OCI-LY3 (cell line): ENCODE measurements at regions not wholly inside any gene's neighbourhood (a gene's known extent, or its start where the extent isn't known, plus 50 kb on each side); places are given as distances from the start of the nearest gene placed in this dataset.
A peak's percentile ranks its signal among the peaks of the same experiment; 100 is the strongest.

Experiments
- H2AFZ ChIP-seq: fragments of 200-600, 300-600 bp; shearing (Covaris generic); 2 replicates; pipeline ENCODE4 v1.6.0; 2014; ENCODE audit warnings: antibody characterized with exemption, low read depth, low read length
- H3K27ac ChIP-seq: fragments of 200-600, 300-600 bp; sonication (generic); 2 replicates; pipeline ENCODE4 v1.5.1; 2014; ENCODE audit warnings: mild to moderate bottlenecking, low read length, moderate library complexity, mixed read lengths
- H3K27me3 ChIP-seq: fragments of 200-600, 300-600 bp; sonication (generic); 2 replicates; pipeline ENCODE4 v1.6.1; 2014; ENCODE audit warnings: low read depth, low read length, mixed read lengths
- H3K36me3 ChIP-seq: fragments of 200-600, 300-600 bp; sonication (generic); replicated peaks from 2 replicates; pipeline ENCODE3; 2014; ENCODE audit warnings: low read depth, low read length, mixed read lengths
- H3K4me1 ChIP-seq: fragments of 300-600, 200-600 bp; sonication (generic); 2 replicates; pipeline ENCODE4 v1.6.1; 2014; ENCODE audit warnings: low read length, mixed read lengths
- H3K4me2 ChIP-seq: fragments of 200-600, 300-600 bp; sonication (generic); 2 replicates; pipeline ENCODE4 v1.6.1; 2014; ENCODE audit warnings: low read length, mixed read lengths
- H3K4me3 ChIP-seq: fragments of 300-600, 200-600 bp; sonication (generic); 2 replicates; pipeline ENCODE4 v1.5.1; 2014; ENCODE audit warnings: antibody characterized with exemption, mild to moderate bottlenecking, low read length, moderate library complexity
- H3K79me2 ChIP-seq: fragments of 300-600, 200-600 bp; shearing (Covaris generic); 2 replicates; pipeline ENCODE4 v1.6.1; 2014; ENCODE audit warnings: mild to moderate bottlenecking, low read length, mixed read lengths
- H3K9ac ChIP-seq: fragments of 300-600, 200-600 bp; shearing (Covaris generic); 2 replicates; pipeline ENCODE4 v1.6.0; 2014; ENCODE audit warnings: mild to moderate bottlenecking, low read length, moderate library complexity
- H3K9me3 ChIP-seq: fragments of 200-600, 300-600 bp; shearing (Covaris generic); 2 replicates; pipeline ENCODE4 v1.6.1; 2014; ENCODE audit warnings: low read length, mixed read lengths; ENCODE audit not compliant: insufficient read depth
- H4K20me1 ChIP-seq: fragments of 200-600, 300-600 bp; sonication (generic); 2 replicates; pipeline ENCODE4 v1.6.1; 2016; ENCODE audit warnings: low read length, mixed read lengths; ENCODE audit not compliant: insufficient read depth
- CTCF ChIP-seq: fragments of 200-600, 300-600 bp; sonication (generic); IDR thresholded peaks from 2 replicates; pipeline ENCODE4 v1.5.1; 2014; ENCODE audit warnings: antibody characterized with exemption, low read length, low read depth
- EZH2phosphoT487 ChIP-seq: fragments of 200-600 bp; shearing (Covaris generic); IDR thresholded peaks from 2 replicates; pipeline ENCODE4 v1.6.1; 2018; ENCODE audit warnings: antibody characterized with exemption, mixed run types, low read depth

GRCh38 chr4:179001918-179002317 is 1559.7 kb upstream of the AGA start:
- Histone ChIP-seq H4K20me1 (no peaks in the 10 kb centered on the region), H3K27me3 (no peaks in the 10 kb centered on the region), H3K36me3 (no peaks in the 10 kb centered on the region), H3K9ac (no peak overlapping the region), H2AFZ (no peak overlapping the region), H3K4me1 (no peaks in the 10 kb centered on the region), H3K9me3 (no peaks in the 10 kb centered on the region), H3K4me3 (no peak overlapping the region), H3K27ac (no peak overlapping the region), H3K4me2 (no peak overlapping the region), H3K79me2 (no peaks in the 10 kb centered on the region)
- TF ChIP-seq CTCF (no peak), EZH2phosphoT487 (no peak)

- Histone ChIP-seq H3K4me1 (no peaks in the 10 kb centered on the region), H2AFZ (no peak overlapping the region), H3K4me2 (no peak overlapping the region), H3K9ac (no peak overlapping the region), H3K4me3 (no peak overlapping the region), H3K9me3 (no peaks in the 10 kb centered on the region), H3K27ac (no peak overlapping the region), H3K79me2 (no peaks in the 10 kb centered on the region), H3K27me3 (no peaks in the 10 kb centered on the region), H3K36me3 (no peaks in the 10 kb centered on the region), H4K20me1 (no peaks in the 10 kb centered on the region)
- TF ChIP-seq CTCF: no peak
Measured at GRCh38 chr4:179007755-179008154, 1565.5 kb upstream of the AGA start.

- Histone ChIP-seq H3K4me1 (no peaks in the 10 kb centered on the region), H3K4me2 (no peak overlapping the region), H3K27ac (no peak overlapping the region), H3K36me3 (no peaks in the 10 kb centered on the region), H2AFZ (no peak overlapping the region), H3K4me3 (no peak overlapping the region), H3K79me2 (no peaks in the 10 kb centered on the region), H3K9ac (no peak overlapping the region), H3K9me3 (no peaks in the 10 kb centered on the region), H4K20me1 (no peaks in the 10 kb centered on the region), H3K27me3 (no peaks in the 10 kb centered on the region)
- TF ChIP-seq EZH2phosphoT487 (no peak), CTCF (no peak)
Measured at GRCh38 chr4:179017581-179017980, 1575.3 kb upstream of the AGA start.

- Histone ChIP-seq H2AFZ (no peak overlapping the region), H3K4me2 (peak overlapping the region; percentile 13), H3K27me3 (no peaks in the 10 kb centered on the region), H3K79me2 (no peaks in the 10 kb centered on the region), H3K4me3 (no peak overlapping the region), H3K36me3 (no peaks in the 10 kb centered on the region), H3K4me1 (peaks cover 19% of the 10 kb centered on the region), H3K9me3 (no peaks in the 10 kb centered on the region), H3K9ac (no peak overlapping the region), H3K27ac (no peak overlapping the region), H4K20me1 (no peaks in the 10 kb centered on the region)
- no peak for TF ChIP-seq EZH2phosphoT487
- no peak for TF ChIP-seq CTCF
Measured at GRCh38 chr4:179027569-179027968, 1585.3 kb upstream of the AGA start.
